Effector memory CD4-positive, alpha-beta T cell (primary cell): ENCODE measurements at regions not wholly inside any gene's neighbourhood (a gene's known extent, or its start where the extent isn't known, plus 50 kb on each side); places are given as distances from the start of the nearest gene placed in this dataset.

Experiments
- DNase-seq, 3 donors: peaks; one replicate each; pipeline ENCODE4 v3.0.0-alpha.2; 2020
- H3K27ac ChIP-seq: 2 replicates; pipeline ENCODE4 v1.7.0; 2013; ENCODE audit warnings: mild to moderate bottlenecking, low read length, moderate library complexity; ENCODE audit not compliant: insufficient read depth, poor library complexity, severe bottlenecking
- H3K27me3 ChIP-seq: replicated peaks from 2 replicates; pipeline ENCODE4 v1.7.0; 2013; ENCODE audit warnings: mild to moderate bottlenecking, low read length; ENCODE audit not compliant: insufficient read depth, control insufficient read depth, poor library complexity, severe bottlenecking
- H3K36me3 ChIP-seq: 2 replicates; pipeline ENCODE4 v1.7.0; 2013; ENCODE audit warnings: mild to moderate bottlenecking, low read length, moderate library complexity; ENCODE audit not compliant: control insufficient read depth, insufficient read depth
- H3K4me1 ChIP-seq: 2 replicates; pipeline ENCODE4 v1.7.0; 2013; ENCODE audit warnings: low read length, mild to moderate bottlenecking; ENCODE audit not compliant: control insufficient read depth, insufficient read depth, poor library complexity, severe bottlenecking
- H3K4me3 ChIP-seq: 2 replicates; pipeline ENCODE4 v1.7.0; 2013; ENCODE audit warnings: low read length, low read depth, mild to moderate bottlenecking; ENCODE audit not compliant: insufficient read depth, poor library complexity, severe bottlenecking
- H3K9me3 ChIP-seq: 2 replicates; pipeline ENCODE4 v1.7.0; 2013; ENCODE audit warnings: mild to moderate bottlenecking, low read length, moderate library complexity; ENCODE audit not compliant: control insufficient read depth

GRCh38 chr6:11929241-11929835 is 82.8 kb upstream of the HIVEP1 start:
- Histone ChIP-seq H3K36me3 (no peaks in the 10 kb centered on the region), H3K9me3 (no peaks in the 10 kb centered on the region), H3K4me3 (no peak overlapping the region), H3K27me3 (no peaks in the 10 kb centered on the region), H3K4me1 (no peaks in the 10 kb centered on the region), H3K27ac (no peak overlapping the region)
- no peak for DNase-seq

GRCh38 chr6:11926594-11927407 is 85.3 kb upstream of the HIVEP1 start:
- Histone ChIP-seq H3K4me3 (no peak overlapping the region), H3K36me3 (no peaks in the 10 kb centered on the region), H3K4me1 (no peaks in the 10 kb centered on the region), H3K27ac (no peak overlapping the region), H3K9me3 (no peaks in the 10 kb centered on the region), H3K27me3 (no peaks in the 10 kb centered on the region)
- DNase-seq, result no peak

- no peak for DNase-seq
- no peaks in the 10 kb centered on the region for H3K4me1 ChIP-seq
- H3K36me3 ChIP-seq, result no peaks in the 10 kb centered on the region
- H3K9me3 ChIP-seq, result no peaks in the 10 kb centered on the region
- no peaks in the 10 kb centered on the region for H3K27me3 ChIP-seq
- no peak overlapping the region for H3K27ac ChIP-seq
- H3K4me3 ChIP-seq, result no peak overlapping the region
These were observed 86.3 kb upstream of the HIVEP1 start for GRCh38 chr6:11925805-11926204.

GRCh38 chr6:11923621-11924020 is 88.5 kb upstream of the HIVEP1 start:
- H3K27ac ChIP-seq, result no peak overlapping the region
- no peak for DNase-seq
- H3K9me3 ChIP-seq, result no peaks in the 10 kb centered on the region
- no peak overlapping the region for H3K4me3 ChIP-seq
- no peaks in the 10 kb centered on the region for H3K27me3 ChIP-seq
- no peaks in the 10 kb centered on the region for H3K36me3 ChIP-seq
- H3K4me1 ChIP-seq, result no peaks in the 10 kb centered on the region

GRCh38 chr6:11922901-11923300 is 89.2 kb upstream of the HIVEP1 start:
- Histone ChIP-seq H3K9me3 (no peaks in the 10 kb centered on the region), H3K36me3 (no peaks in the 10 kb centered on the region), H3K27ac (no peak overlapping the region), H3K4me3 (no peak overlapping the region), H3K4me1 (no peaks in the 10 kb centered on the region), H3K27me3 (no peaks in the 10 kb centered on the region)
- no peak for DNase-seq

- no peaks in the 10 kb centered on the region for H3K9me3 ChIP-seq
- H3K36me3 ChIP-seq, result no peaks in the 10 kb centered on the region
- no peaks in the 10 kb centered on the region for H3K27me3 ChIP-seq
- no peak overlapping the region for H3K4me3 ChIP-seq
- DNase-seq, result no peak
- no peaks in the 10 kb centered on the region for H3K4me1 ChIP-seq
- no peak overlapping the region for H3K27ac ChIP-seq
These were observed 90.4 kb upstream of the HIVEP1 start for GRCh38 chr6:11921751-11922150.

GRCh38 chr6:11921017-11921438 is 91.1 kb upstream of the HIVEP1 start:
- H3K36me3 ChIP-seq, result no peaks in the 10 kb centered on the region
- H3K4me1 ChIP-seq, result no peaks in the 10 kb centered on the region
- H3K9me3 ChIP-seq, result no peaks in the 10 kb centered on the region
- no peak overlapping the region for H3K27ac ChIP-seq
- H3K4me3 ChIP-seq, result no peak overlapping the region
- H3K27me3 ChIP-seq, result no peaks in the 10 kb centered on the region
- DNase-seq, result no peak

GRCh38 chr6:11920566-11920965 is 91.5 kb upstream of the HIVEP1 start:
- H3K4me1 ChIP-seq, result no peaks in the 10 kb centered on the region
- no peak for DNase-seq
- H3K9me3 ChIP-seq, result no peaks in the 10 kb centered on the region
- H3K36me3 ChIP-seq, result no peaks in the 10 kb centered on the region
- H3K27ac ChIP-seq, result no peak overlapping the region
- H3K27me3 ChIP-seq, result no peaks in the 10 kb centered on the region
- H3K4me3 ChIP-seq, result no peak overlapping the region

- no peaks in the 10 kb centered on the region for H3K9me3 ChIP-seq
- no peak overlapping the region for H3K4me3 ChIP-seq
- H3K36me3 ChIP-seq, result no peaks in the 10 kb centered on the region
- DNase-seq, result no peak
- no peak overlapping the region for H3K27ac ChIP-seq
- no peaks in the 10 kb centered on the region for H3K4me1 ChIP-seq
- no peaks in the 10 kb centered on the region for H3K27me3 ChIP-seq
These were observed 92.2 kb upstream of the HIVEP1 start for GRCh38 chr6:11919771-11920440.
